GM19043 (cell line): ENCODE measurements at regions not wholly inside any gene's neighbourhood (a gene's known extent, or its start where the extent isn't known, plus 50 kb on each side); places are given as distances from the start of the nearest gene placed in this dataset.

Source experiments
- ATAC-seq: cut with Tn5 transposase; IDR thresholded peaks from one replicate; pipeline ENCODE4 v1.9.1; 2021; ENCODE audit warnings: low read depth; ENCODE audit not compliant: unreplicated experiment

DNA sequence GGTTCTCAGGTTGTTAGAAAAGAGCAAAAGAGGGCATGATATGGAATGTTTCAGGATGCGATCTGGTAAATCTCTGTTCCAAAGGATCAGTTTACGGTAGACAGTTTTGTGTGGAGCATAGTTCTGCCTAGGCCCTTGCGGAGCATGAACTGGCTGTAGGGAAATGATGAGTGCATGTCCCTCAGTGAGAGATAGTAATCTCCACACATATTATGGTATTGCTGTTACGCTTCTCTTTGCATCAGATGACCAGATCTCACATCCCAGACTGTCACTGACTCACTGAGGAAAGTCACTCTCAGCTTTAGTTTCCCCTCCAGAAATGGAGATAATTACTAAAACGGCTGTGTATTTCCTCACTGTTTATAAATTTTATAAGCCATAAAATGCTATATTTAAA, 836.0 kb downstream of the JRKL start:
- ATAC-seq = no peak

DNA sequence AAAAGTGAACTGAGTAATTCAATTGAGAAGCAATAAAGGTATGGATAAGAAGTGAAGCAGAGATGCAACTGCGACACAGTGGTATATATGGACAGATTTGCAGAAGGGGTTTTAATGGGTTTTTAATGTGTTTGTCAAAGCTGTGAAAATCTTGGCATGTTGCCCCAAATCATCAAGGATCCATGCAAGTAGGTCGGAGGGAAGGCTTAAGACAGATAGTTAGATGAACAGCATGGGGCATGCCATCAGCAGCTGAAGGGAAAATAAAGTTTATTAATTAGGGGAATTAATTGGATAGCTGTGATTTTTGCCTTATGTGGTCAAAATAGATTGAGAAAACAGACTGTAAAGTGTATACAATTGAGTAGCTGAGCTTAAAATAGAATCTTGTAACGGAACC, 840.1 kb downstream of the JRKL start:
- no peak for ATAC-seq

DNA sequence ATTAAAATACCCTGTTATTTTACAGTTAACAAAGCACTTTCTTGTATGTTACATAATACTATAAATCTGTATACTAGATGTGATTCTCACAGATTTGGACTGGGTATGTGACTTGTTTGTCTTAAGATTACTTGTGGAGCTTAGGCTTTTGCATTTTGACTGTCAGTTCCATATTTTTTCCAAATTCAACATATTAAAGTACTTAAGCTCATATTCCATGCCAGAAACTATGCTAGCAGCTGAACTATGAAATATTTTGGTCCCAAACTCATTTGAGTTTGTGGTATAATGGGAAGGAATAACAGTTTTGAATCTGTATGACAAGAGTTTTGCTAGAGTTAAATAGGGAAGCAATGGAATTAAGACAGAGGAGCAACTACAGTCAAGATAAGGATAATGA, 841.4 kb downstream of the JRKL start:
- no peak for ATAC-seq

DNA sequence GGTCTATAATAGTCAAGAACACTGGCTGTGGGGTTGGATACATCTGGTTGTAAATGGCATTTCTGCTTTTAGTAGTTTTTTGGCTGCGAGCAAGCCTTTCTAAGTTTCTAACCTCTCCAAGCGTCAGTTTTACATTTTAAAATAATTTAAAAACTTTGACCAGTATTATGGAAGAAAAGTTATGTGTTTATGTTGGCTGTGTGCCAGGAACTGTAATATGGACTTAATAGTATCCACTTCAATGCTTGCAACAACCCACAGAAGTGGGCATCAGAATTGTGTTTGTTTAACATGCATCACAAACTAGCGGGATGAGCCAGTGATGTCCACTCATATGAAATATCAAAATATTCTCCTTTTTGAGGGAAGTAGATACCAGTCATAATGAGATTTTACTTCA, 844.2 kb downstream of the JRKL start:
- ATAC-seq = no peak

DNA sequence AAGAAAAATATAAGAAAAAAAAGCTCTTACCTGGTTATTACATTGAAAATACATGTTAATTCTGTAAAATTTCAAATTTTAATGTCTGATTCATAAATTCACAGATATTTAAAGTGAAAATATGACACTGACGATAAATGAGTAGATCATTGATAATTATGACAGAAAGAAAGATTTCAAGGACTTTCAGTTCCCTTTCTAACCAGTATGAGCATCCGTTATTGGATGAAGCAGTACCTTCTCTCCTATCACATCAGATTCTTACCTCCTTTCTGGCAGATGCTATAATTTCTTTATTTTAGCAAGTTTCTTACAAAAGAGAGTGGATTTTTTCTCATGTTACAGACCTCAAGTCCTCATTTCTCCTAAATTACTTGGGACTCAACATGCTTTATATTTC, 847.3 kb downstream of the JRKL start:
- ATAC-seq = no peak

DNA sequence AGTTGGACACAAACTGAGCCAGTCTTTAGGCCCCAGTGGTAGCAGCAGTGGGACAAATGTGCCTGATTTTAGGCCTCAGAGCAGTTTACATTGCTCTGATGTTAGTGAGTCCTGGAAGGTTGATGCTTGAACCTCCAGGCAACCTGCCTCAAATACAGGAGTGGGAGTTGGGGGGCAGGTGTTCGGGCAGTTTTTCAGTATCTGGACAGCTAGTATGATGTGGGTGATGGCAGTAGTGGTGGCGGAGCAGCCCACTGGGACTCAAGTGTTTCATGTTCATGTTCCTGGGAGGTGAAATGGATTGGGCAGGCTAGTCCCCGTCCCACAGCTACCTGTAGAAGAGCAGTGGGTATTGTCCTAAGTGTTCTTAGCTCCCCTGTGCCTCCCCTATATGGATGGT, 857.8 kb downstream of the JRKL start:
- ATAC-seq = no peak

DNA sequence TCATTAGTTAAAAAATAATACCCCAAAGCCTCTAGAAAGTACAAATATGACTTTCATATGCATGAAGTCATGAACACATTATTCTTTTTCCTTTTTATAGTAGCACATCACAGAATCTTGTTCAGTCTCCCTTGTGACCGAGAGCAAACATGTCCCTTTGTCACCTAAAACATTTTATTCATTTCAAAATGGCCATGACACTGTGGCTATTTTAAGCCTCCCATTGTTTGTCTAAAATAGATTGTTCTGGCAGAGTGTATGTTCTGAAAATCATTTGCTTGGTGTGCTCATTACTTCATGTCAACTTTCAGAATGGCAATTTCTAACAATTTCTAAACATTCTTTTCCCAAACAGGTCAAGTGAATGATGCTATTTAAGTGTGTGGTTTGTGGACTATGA, 865.0 kb downstream of the JRKL start:
- ATAC-seq = no peak

DNA sequence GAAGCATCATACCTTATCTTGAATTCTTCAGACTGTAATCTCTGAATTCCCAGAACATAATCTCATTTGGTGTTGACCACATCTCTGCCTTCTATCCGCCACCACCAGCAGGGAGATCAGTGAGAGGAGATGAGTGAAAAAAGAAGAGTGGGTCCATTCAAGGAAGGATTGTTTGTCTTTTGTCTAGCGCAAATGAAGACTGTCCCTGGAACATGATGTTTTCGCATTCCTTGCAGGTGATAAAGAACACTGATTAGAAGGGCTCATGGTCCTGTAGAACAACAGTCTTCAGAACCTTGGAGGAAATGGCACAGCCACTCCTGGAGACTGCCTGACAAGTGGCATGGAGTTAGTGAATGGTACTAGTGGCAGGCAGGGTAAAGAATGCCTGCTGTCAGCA, 869.6 kb downstream of the JRKL start:
- ATAC-seq = no peak

DNA sequence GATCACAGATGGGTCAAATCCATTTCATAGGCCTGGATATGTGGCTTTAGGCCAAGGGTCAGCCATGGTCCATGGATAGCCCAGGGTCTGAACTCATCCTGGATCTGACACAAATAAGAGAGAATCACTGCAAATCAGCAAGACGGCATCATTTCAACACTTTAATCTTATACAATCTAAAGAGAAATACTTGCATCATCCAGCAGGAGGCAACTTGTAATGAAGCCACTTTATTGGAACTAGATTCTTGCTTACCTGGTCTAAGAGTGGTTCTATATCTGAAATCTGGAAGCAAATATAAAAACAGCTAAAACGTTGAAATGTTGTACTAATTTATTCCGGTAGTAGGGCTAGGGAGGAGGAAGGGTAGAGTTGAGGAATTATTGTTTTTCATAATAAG, 870.1 kb downstream of the JRKL start:
- ATAC-seq = no peak

DNA sequence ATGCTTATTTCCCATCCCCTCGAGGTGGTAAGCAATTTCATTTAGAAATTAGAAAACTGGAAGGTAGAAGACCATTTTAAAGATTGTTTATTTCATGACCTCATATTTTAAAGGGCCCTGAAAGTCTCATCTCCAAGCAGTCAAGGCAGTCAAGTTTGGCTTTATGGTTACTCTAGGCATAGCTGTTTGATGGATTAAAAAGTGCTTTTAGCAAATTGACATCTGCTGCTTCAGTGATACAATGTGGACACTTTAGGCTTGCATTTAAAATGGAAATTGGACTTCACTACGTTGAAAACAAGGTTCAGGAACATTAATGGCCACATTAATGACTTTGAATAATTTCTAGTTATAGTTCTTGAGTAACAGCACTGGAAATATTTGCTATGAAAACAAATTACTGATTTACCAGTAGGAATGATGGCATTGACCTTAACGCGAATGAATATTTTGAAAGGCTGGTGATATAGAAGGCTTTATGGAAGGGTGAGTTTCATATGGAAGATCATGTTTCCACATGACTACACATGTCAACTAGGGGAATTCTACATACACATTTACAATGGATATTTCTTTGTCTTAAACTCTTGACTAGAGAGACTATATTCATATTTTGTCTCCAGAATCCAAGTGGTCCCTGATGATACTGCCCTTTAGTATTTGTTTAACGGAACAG, 873.5 kb downstream of the JRKL start:
- no peak for ATAC-seq

DNA sequence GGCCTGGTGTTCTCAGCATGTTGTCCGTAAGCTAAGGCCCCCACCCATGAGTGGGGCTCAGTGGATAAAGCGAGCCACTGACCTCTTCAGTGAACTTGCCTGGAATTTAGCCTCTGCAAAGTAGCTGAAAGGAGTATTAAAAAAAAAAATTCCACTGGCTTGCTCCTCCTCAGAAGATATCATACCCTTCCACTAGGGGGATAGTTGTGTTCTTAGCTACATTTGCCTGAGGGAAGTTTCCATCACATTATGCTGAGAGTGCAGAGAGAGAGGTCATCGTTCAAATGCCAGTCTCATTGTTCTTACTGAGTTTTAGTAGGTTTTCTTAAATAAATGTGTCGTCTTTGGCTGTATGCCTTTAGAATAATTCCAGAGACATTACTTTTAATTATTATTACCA, 879.7 kb downstream of the JRKL start:
- no peak for ATAC-seq

DNA sequence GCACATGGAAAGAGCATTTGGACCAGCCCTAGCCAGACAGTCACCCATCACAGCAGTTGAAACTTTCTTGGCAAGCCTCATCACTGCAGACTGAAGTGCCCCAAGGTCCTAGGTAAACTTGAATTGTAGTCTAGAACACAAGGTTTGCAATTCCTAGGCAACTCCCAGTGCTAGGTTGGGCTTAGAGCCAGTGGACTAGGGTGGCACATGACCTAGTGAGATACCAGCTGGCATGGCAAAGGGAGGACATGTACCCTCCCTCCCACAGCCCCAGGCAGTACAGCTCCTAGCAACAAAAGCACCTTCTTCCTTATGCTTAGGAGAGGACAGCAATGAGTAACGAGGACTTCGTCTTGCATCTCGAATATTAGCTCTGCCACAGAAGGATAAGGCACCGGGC, 889.5 kb downstream of the JRKL start:
- no peak for ATAC-seq

DNA sequence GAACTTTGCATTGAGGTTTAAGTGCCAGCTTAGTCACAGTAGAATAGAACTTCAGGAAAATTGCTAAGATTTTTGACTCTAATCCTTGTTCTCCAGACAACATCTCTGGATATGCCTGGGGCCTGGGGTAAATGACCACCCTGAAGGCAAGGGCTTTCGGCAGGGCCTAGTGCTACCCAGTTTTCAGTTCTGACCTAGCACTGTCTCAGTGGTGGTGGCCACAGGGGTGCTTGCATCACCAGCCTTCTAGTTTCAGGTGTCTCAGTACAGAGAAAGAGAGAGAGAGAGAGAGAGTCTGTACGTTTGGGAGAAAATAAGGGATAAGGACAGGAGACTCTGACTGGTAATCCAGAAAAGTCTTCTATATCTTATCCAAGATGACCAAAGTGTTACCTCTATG, 890.5 kb downstream of the JRKL start:
- ATAC-seq = no peak

DNA sequence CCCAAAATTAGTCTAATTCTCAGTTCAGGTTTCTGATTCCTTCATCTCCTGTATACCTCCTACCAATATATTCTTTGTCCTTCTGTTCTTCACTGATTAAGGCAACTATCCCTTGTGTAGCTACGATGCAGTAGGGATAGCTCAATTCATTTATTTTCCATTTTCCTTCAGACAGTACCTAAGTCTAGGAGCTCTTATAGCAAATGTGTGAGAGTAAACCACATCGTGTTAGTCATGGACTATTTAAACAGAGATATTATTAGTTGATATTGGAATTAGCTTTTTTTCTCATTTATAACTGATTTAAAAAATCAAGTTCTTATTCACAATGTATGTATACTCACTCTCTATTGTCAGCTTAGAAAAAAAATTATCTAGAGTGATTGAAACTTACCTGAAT, 900.0 kb downstream of the JRKL start:
- no peak for ATAC-seq

DNA sequence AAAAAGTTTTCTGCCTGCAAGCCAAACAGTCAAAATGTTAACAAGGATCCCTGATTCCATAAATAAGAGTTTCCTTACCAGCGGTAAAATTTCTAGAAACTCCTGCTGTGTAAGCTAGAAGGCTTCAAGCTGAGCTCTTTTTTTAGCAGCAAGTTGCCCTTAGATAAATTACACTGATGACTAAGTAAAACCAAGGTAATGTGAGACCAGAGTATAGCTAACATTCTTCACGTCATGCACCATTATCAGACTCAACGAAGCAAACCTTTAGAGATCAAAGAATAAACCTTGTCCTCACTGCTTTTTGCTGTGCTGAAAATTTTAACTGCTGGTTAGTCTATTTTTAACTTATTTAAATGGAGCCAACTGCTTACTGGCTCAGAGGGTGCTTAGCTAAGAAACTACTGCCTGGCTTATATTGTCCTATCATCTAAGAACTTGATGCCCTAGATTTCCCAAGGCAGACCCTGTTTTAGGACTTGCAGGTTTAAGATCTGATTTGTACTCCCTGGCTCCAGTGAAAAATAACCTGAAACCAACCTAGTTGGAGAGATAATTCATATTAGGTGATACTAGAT, 900.7 kb downstream of the JRKL start:
- no peak for ATAC-seq

DNA sequence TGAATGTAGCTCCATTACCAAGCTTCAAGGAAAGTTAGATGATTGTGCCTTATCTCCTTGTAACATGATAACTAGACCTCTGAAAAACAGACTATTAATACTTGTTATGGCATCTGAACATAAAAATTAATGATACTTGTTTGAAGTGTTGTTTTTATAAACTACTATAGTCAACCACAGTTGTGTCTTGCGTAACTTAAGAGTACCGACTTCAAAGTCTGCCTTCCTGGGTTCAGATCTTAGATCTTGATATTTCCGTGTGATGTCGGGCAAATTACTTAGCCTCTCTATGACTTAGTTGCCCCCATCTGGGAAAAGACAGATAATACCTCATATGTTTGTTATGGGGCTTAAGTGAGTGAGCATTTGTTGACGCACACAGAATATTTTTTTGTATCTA, 906.5 kb downstream of the JRKL start:
- no peak for ATAC-seq

DNA sequence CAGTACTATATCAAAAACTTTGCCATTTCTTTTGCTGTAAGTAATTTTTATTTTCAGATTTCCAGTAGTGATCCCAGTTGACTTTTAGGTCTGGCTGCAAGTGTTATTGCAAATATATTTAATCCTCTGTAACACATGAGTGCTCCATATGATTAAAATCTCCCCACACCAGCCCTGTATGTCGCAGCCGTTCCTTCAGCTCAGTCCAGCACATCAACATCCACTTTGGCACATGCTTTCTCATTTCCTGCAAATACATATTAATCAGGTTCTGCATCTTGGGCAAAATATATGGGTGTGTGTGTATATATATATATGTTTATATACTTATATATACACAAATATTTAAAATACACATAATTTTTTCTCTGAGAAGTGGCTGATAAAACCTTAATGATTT, 919.5 kb downstream of the JRKL start:
- ATAC-seq = no peak

DNA sequence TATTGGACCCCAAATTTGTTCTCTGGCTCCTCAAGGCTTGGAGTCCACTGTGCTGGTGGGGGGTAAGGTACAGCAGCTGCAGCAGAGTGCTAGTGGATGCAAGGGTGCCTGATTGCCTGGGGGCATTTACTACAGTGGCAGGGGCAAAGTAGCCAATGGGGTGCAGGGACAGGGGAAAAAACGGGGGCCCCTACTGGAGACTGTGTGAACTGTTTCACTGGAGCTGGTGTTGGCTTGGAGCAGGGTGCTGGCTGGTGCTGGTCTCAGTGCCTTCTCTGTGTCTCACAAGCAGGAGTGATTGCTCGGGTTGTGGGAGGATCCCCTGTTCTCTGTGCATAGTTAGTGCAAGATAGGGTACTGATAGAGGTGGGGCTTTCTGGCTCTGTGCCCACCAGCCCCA, 935.9 kb downstream of the JRKL start:
- no peak for ATAC-seq

DNA sequence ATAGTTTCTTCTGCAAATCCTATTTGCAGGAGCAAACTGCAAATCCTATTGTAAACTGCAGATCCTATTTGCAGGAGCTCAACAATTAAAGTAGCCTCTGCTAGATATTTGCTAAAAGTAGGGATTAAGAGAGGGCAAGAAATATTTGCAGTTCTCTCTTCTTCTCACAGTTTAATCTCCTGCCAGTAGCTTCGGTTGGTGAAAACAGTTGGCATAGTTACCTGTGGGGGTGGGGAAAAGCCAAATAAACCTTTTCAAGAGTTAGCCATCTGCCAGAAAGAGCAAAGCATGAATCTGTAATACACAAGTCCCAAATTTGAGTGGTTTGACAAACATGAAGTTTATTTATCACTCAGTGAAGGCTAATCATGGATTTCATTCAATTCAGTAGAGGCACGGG, 942.5 kb downstream of the JRKL start:
- no peak for ATAC-seq

DNA sequence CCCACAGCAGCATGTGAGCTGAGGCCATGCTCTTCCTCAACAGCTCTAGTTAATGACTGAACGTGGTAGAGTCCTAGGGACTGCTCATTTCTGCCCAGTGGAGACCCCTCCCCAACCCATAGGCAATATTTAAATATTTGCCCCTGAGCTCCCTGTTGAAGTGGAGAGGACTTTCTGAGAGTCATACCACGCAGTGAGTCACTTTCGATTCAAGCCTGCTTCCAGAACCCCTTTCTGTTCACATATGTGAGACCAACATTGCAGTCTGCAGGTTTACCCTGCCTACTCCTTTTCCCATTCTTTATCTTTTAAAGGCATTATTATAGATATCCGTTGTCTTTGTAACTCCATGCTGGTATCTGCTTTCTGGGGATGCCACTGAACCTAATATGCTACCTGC, 946.3 kb downstream of the JRKL start:
- ATAC-seq = no peak

DNA sequence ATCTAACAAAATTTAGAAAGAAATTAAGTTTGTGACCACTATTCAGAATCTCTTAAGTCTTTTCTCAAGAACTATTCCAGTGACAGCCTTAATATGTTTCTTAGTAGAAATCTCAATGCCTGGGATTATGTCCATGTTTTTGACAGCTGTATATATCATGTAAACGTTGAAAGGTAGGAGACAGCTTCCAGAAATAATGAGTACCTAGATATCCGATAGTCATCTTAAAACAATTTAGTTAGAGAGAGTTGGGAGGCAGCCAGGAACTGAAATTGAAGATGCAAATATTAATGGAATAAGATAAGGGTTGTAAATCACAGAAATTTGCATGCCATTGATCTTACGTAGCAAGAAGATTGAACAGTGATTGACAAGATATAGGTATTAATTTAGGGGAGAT, 955.2 kb downstream of the JRKL start:
- ATAC-seq = no peak

DNA sequence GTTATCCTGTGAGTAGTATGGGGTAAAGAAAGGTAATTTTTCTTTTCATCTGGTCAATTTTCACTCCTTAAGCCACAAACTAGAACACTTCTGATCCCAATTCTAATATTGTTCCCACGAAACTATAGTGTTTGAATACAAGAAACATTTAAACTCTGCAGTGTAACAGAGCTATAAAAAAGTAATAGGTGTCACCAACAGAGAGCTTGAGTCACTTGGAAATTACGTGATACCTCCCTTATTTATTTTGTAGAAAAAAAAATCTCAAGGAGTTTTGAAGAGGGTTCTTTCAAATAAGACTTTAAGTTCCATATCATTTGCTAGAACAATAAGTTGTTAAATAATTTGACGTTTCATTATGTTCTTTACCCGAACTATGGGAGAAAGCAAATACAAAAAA, 959.4 kb downstream of the JRKL start:
- ATAC-seq = no peak

DNA sequence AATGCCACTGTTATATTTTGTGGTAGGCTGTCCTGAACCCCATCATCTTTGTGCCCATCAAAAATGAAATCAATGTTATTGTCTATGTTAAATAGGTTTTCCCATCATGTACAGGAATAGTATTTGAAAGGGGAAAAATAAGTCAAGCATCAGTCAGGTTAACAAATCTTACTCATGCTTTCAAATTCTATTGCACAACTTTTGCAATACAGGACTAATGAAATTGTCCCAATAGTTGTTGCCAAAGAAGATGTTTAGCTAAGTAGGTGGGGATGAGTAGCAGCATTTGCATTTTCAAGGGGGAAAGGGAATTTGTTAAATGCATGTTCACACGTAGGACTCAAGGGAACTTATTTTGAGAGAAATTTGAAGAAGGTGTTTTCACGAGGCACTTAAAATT, 962.1 kb downstream of the JRKL start:
- no peak for ATAC-seq
